Activated naive CD4-positive, alpha-beta T cell treated with anti-CD3 and anti-CD28 coated beads, Interleukin-2, amount 10 ng/mL, durations not matched to agents 7 days and 5 days (primary cell): ENCODE measurements at regions not wholly inside any gene's neighbourhood (a gene's known extent, or its start where the extent isn't known, plus 50 kb on each side); places are given as distances from the start of the nearest gene placed in this dataset.

ENCODE experiments used
- CTCF ChIA-PET: fragments of 350-600 bp; sonication (Branson Sonifier 250); formaldehyde crosslinking; loops from one replicate; lab custom pipeline; 2021; ENCODE audit warnings: antibody characterized with exemption; lab: Charles Lee
- DNase-seq: peaks from one replicate; pipeline ENCODE4 v3.0.0-alpha.2; 2020
- H3K27ac Mint-ChIP-seq: one replicate; pipeline ENCODE4 v1.8.0; 2021; ENCODE audit warnings: mild to moderate bottlenecking, moderate library complexity, mixed read lengths
- H3K27me3 Mint-ChIP-seq: one replicate; pipeline ENCODE4 v1.8.0; 2021; ENCODE audit warnings: mild to moderate bottlenecking, mixed read lengths
- H3K36me3 Mint-ChIP-seq: one replicate; pipeline ENCODE4 v1.8.0; 2021; ENCODE audit warnings: mixed read lengths
- H3K4me1 Mint-ChIP-seq: one replicate; pipeline ENCODE4 v1.8.0; 2021; ENCODE audit warnings: mixed read lengths
- H3K4me3 Mint-ChIP-seq: one replicate; pipeline ENCODE4 v1.8.0; 2021; ENCODE audit warnings: mild to moderate bottlenecking, moderate library complexity, mixed read lengths
- H3K9me3 Mint-ChIP-seq: one replicate; pipeline ENCODE4 v1.8.0; 2021; ENCODE audit warnings: mixed read lengths

DNA sequence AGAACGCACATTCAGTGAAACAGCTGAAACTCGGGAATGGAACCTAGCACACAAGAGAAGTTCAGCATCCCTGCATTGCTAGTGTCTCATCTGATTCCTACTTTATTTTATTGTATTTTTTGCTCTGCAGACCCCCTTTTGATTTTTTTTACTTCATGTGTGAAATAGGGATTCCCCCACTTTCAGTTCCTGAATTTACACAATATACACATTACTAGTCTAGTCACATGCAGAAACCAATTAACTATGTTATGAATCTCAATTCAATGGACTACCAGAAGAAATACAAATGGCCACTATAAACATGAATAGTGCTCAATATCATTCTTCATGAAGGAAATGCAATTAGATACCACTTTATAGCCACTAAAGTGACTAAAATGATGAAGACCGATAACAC lies 386.1 kb upstream of the COBL start:
- Mint-ChIP-seq H3K27ac (no peak overlapping the region), H3K4me1 (no peaks in the 10 kb centered on the region), H3K9me3 (peaks cover 4% of the 10 kb centered on the region), H3K4me3 (no peak overlapping the region), H3K36me3 (no peaks in the 10 kb centered on the region), H3K27me3 (no peaks in the 10 kb centered on the region)
- CTCF ChIA-PET, result no interaction called here
- DNase-seq, result no peak

DNA sequence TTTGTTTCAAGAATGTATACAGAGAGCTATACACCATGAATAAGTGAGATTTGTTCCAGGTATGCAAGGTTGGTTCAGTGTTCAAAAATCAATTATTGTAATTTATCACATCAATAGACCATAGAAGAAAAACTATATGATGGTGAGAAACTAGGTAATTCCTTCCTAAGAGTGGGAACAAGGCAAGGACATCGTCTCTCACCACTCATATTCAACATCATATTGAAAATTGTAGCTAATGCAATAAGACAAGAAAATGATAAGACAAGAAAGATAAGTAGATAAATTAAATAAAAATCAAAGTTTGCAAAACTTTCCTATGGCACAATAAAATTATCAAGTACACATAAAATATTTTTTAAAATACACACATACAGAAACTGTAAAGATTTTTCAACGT lies 385.3 kb upstream of the COBL start:
- no peak for DNase-seq
- Mint-ChIP-seq H3K27ac (no peak overlapping the region), H3K9me3 (peaks cover 4% of the 10 kb centered on the region), H3K27me3 (no peaks in the 10 kb centered on the region), H3K4me1 (no peaks in the 10 kb centered on the region), H3K4me3 (no peak overlapping the region), H3K36me3 (no peaks in the 10 kb centered on the region)
- CTCF ChIA-PET, result no interaction called here

DNA sequence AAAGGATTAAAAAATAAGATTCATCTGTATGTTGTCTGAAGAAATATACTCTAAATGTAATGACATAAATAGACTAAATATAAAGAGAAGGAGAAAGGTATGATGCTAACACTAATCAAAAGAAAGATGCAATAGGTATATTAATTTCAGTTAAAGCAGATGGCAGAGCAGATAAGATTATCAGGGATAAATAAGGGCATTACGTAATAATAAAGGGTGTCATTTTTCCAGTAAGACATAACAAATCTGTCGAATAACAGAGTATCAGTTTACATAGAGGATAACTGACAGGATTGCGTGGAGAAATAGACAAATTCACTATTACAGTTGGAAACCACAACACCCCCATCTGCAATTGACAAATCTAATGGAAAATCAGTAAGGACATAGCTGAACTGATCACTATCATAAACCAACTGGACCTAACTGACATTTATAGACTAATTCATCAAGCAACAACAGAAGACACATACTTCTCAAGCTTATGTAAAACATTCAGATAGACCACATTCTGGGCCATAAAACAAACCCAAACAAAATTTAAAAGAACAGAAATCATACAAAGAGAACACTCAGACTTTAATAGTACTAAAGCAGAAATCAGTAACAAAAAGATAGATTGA lies 384.1 kb upstream of the COBL start:
- Mint-ChIP-seq H3K27me3 (no peaks in the 10 kb centered on the region), H3K27ac (no peak overlapping the region), H3K36me3 (no peaks in the 10 kb centered on the region), H3K4me3 (no peak overlapping the region), H3K9me3 (peaks cover 4% of the 10 kb centered on the region), H3K4me1 (no peaks in the 10 kb centered on the region)
- CTCF ChIA-PET, result no interaction called here
- DNase-seq, result no peak

DNA sequence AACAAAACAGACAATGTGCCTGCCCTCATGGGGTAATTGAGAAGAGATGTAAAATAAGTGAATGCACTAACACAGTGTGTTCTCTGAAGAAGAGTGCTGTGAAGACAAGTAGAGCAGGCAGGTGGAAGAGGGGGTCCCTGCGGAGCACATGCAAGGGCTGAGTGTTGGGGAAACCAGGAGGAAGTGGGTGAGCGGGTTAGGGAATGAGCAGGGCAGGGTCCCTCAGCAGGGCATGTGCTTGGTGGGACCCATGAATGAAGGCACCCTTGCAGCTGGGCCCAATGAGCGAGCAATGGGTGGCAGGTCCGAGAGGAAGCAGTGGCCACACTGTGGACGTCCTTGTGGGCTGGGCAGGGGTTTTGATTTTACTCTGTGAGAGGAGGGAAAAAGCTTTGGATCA lies 376.6 kb upstream of the COBL start:
- Mint-ChIP-seq H3K27ac (no peak overlapping the region), H3K9me3 (peaks cover 6% of the 10 kb centered on the region), H3K4me1 (no peaks in the 10 kb centered on the region), H3K36me3 (no peaks in the 10 kb centered on the region), H3K27me3 (no peaks in the 10 kb centered on the region), H3K4me3 (no peak overlapping the region)
- no peak for DNase-seq
- CTCF ChIA-PET, result no interaction called here

DNA sequence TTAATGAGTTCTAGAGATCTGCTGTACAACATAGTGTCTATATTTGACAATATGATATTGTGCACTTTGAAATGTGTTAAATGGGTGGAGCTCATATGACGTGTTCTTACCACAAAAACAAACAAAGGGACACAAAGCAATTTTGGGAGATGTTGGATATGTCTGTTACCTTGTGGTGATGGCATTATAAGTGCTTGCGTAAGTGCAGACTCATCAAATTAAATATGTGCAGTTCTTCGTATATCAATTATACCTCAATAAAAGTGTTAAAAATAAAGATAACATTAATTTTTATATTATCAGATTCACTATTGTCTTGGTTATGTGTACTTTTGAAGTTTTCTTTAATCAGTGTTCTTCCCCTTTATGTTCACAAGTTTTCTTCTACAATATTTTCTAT lies 372.9 kb upstream of the COBL start:
- no peak overlapping the region for H3K4me3 Mint-ChIP-seq

DNA sequence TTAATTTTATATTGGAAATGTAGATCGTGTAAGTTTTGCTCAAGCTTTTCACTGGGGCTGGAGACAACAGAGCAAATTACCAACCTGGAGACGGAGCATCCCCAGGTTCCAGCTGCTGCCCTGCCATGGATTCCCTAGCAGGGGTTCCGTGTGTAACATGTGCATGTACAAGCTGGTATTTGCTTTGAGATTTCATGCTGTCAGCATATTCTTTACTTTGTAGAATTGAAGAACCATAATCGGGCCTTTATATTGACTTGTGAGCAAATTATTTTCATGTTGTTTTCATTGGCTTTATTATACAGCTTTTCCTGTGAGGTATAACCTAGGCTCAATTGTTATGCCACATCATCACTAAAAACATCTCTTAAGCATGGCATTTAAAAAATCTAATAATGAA lies 369.2 kb upstream of the COBL start:
- CTCF ChIA-PET, result no interaction called here
- no peaks in the 10 kb centered on the region for H3K27me3 Mint-ChIP-seq
- no peaks in the 10 kb centered on the region for H3K36me3 Mint-ChIP-seq
- H3K4me1 Mint-ChIP-seq, result no peaks in the 10 kb centered on the region
- no peak for DNase-seq
- H3K27ac Mint-ChIP-seq, result no peak overlapping the region
- H3K9me3 Mint-ChIP-seq, result peaks cover 14% of the 10 kb centered on the region
- H3K4me3 Mint-ChIP-seq, result no peak overlapping the region

More for the DNA sequence above, 372.9 kb upstream of the COBL start:
- no peak overlapping the region for H3K27ac Mint-ChIP-seq
- H3K36me3 Mint-ChIP-seq, result no peaks in the 10 kb centered on the region
- H3K4me1 Mint-ChIP-seq, result no peaks in the 10 kb centered on the region
- peaks cover 9% of the 10 kb centered on the region for H3K9me3 Mint-ChIP-seq
- CTCF ChIA-PET, result interaction anchor here (0.6 kb wide), 1 partner anchor 52 kb away, joined by 3 read pairs; no protein-coding TSS in a partner anchor
- DNase-seq, result no peak
- no peaks in the 10 kb centered on the region for H3K27me3 Mint-ChIP-seq

DNA sequence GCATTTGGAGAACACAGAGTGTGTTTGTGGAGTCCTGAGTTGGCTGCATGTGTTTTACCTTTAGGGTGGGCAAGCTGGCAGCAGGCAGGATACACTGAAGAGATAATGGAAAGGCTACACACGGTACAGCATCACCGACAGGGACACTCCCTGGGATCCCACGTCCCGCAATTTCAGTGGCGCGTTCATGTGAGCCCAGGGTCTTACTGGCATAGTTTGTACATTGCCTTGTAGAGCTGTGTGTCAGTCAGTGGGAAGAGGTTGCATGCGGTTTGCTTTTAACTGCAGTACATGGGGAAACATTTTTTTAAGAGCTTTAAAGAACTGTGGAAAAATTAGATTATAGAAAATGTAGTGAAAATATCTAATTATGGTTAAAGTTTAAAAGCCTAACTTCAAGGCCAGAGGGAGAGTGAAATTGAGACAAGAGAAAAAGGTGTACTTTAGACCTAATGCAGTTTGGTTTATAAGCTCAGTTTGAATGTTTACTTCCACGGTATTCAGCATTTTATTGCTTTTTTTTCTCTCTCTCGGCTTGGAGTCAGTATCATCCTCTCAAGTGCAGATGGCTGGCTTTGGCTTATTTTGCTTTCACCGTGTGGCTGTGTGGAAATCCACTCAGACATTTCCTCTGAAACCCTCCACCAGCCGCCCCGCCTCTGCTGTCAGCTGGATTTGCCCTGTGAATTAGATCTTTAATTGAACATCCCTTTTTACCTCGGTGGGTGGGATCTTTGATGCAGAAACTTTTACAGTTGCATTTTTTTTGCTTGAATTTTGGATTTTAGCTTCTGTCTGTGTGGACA lies 364.2 kb upstream of the COBL start:
- Mint-ChIP-seq H3K4me3 (no peak overlapping the region), H3K36me3 (no peaks in the 10 kb centered on the region), H3K4me1 (no peaks in the 10 kb centered on the region), H3K27me3 (no peaks in the 10 kb centered on the region), H3K9me3 (peaks cover 12% of the 10 kb centered on the region), H3K27ac (no peak overlapping the region)
- CTCF ChIA-PET, result no interaction called here
- no peak for DNase-seq

DNA sequence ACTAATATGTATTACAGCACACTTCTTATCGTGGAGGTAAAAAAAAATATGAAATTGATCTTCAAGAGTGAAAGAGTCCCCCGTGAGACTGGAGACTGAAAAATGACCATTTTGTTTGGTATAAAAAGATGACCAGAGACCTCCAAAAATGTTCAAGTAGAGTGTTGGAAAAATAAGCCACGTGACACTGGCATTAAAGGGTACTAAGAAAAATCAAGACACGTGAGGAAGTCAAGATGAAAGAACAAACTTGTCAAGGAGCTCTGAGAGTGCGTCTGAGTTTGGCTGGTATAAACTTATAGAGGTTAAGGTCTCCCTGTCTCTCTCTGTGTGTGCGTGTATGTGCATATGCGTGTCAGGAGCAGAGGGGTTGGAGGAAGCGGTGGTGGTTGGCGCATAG lies 362.7 kb upstream of the COBL start:
- Mint-ChIP-seq H3K27ac (no peak overlapping the region), H3K4me3 (no peak overlapping the region), H3K9me3 (peaks cover 15% of the 10 kb centered on the region), H3K4me1 (no peaks in the 10 kb centered on the region), H3K36me3 (no peaks in the 10 kb centered on the region), H3K27me3 (no peaks in the 10 kb centered on the region)
- CTCF ChIA-PET, result no interaction called here
- DNase-seq, result no peak

DNA sequence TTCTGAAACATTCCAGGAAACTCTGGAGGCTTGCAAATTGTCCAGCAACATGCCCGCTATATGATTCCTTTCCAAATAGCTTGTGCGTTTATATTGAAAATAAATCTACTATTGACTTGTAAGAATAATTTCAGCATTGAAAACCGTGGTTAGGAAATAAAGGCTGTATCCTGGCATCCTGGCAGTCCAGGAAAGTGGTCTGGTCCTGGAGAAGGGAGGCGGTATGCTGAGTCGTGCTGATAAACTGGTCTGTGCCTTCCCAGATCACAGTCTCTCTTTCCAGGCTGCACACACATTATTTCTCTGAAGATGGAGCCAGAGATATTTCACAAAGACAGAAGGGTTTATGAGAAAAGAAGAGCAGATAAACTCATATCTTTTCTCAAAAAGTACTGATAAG lies 350.1 kb upstream of the COBL start:
- CTCF ChIA-PET, result no interaction called here
- no peaks in the 10 kb centered on the region for H3K36me3 Mint-ChIP-seq
- H3K9me3 Mint-ChIP-seq, result peaks cover 1% of the 10 kb centered on the region
- no peak overlapping the region for H3K27ac Mint-ChIP-seq
- no peak overlapping the region for H3K4me3 Mint-ChIP-seq
- H3K4me1 Mint-ChIP-seq, result no peaks in the 10 kb centered on the region
- H3K27me3 Mint-ChIP-seq, result no peaks in the 10 kb centered on the region
- DNase-seq, result no peak

DNA sequence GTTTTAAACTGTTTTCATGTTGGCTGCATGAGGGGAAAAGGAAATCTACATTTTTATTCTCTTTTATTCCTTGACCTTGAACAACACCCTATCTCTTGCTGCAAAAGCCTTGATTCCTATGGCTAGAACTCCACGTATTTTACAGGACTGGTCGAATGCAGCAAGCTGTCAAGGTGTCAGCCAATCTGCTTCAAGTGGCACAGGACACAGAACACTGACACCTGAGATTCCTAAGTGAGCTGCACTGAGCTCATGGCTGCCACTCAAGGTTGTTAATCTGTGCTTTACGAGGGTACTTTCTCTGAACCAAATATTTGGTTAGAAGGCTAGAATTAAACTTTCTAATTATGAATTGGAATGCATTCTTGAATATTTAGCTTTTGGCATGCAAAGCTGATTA lies 349.7 kb upstream of the COBL start:
- Mint-ChIP-seq H3K9me3 (no peaks in the 10 kb centered on the region), H3K27me3 (no peaks in the 10 kb centered on the region), H3K36me3 (no peaks in the 10 kb centered on the region), H3K4me3 (no peak overlapping the region), H3K27ac (no peak overlapping the region), H3K4me1 (no peaks in the 10 kb centered on the region)
- DNase-seq, result no peak
- CTCF ChIA-PET, result no interaction called here

DNA sequence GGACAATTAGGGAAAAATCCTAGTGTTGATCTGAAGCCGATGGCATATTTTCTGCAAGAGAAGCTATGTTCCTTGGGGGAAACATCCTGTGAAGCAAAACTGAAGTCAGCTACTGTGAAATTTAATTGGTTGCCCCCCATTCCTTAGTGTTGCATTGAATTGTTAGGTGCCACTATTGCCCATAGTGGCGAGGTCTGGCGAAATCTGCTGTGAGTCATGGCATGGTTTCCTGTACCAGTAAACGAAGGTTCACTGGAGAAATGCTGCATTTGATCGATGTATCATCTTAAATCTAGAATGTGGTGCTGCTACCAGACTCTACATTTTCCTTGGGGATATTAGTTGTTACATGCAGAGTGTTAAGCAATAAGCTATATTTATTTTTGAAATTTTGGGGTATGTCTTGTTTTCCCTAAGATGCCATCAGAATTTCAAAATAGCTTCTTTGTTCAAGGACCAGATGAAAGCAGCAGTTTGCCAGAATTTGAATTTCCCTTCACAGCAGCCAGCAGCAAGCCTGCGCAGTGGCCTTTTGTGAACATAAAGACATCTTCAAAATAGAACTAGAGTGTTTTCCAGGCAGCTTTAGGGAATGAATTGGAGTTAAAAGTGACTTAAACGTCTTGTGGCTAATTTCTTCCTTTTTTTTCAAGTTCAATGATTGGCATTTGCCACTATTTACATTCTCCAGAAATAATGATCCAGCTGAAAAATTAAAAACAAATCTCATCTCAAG lies 348.6 kb upstream of the COBL start:
- DNase-seq, result no peak
- peaks cover 7% of the 10 kb centered on the region for H3K9me3 Mint-ChIP-seq
- CTCF ChIA-PET, result no interaction called here
- H3K27ac Mint-ChIP-seq, result no peak overlapping the region
- no peaks in the 10 kb centered on the region for H3K27me3 Mint-ChIP-seq
- no peaks in the 10 kb centered on the region for H3K36me3 Mint-ChIP-seq
- H3K4me1 Mint-ChIP-seq, result no peaks in the 10 kb centered on the region
- no peak overlapping the region for H3K4me3 Mint-ChIP-seq

DNA sequence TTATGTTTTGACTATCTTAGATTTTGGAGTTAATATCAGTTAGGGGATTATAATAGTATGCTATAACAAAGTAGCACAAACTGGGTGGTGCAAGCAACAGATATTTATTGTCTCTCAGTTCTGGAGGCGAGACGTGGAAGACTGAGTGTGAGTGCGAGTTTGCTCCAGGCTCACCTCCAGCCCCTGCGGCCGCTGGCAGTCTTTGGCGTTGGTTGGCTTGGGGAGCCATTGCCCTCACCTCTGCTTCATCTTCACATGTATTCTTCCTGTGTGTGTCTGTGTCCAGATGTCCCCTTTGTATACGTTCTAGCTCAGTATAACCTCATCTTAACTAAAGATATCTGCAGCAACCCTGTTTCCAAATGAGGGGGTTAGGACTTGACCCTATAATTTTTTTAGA lies 343.9 kb upstream of the COBL start:
- H3K4me3 Mint-ChIP-seq, result no peak overlapping the region
- no peak for DNase-seq
- H3K36me3 Mint-ChIP-seq, result no peaks in the 10 kb centered on the region
- H3K9me3 Mint-ChIP-seq, result peaks cover 9% of the 10 kb centered on the region
- no peaks in the 10 kb centered on the region for H3K27me3 Mint-ChIP-seq
- CTCF ChIA-PET, result no interaction called here
- H3K4me1 Mint-ChIP-seq, result no peaks in the 10 kb centered on the region
- H3K27ac Mint-ChIP-seq, result no peak overlapping the region

DNA sequence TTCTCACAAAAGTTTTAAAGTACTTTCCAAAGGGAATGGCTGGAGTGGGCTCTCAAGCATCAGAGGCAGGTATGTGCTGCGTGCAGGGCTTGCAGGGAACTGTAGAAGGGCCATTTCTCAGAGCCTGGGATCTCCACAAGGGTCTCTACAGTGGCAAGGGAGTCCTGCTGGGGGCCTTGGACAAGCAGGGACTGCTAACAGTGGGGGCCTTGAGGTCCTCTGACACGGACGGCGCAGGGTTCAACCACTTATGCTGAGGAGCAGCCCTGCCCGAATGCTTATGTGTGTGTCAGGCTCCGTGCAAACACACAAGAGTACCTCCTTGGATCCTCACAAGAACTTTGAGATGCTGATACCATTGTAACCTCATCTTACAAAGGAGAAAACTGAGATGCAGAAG lies 342.1 kb upstream of the COBL start:
- no peak overlapping the region for H3K4me3 Mint-ChIP-seq
- no peak for DNase-seq
- CTCF ChIA-PET, result no interaction called here
- no peak overlapping the region for H3K27ac Mint-ChIP-seq
- H3K4me1 Mint-ChIP-seq, result no peaks in the 10 kb centered on the region
- H3K36me3 Mint-ChIP-seq, result no peaks in the 10 kb centered on the region
- H3K9me3 Mint-ChIP-seq, result peaks cover 13% of the 10 kb centered on the region
- H3K27me3 Mint-ChIP-seq, result no peaks in the 10 kb centered on the region

DNA sequence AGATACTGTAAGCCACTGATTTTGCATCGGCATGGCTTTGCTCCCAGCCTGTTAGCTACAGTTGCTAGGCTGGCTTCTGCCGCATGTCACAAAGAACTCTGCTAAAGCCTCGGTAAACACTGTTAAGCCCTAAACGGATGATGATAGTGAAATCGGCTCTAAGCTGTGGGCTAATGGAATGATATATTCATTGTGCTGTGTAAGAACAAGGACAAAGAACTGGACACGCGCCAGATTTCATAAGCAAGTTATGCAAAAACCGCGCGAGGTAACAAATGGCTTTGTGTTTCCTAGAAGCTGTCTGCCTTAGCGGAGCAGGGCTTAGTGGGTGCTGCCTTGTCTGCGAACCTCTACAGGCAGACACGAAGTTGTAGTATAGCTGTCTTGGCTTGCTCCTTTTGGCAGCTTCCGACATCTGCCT lies 331.3 kb upstream of the COBL start:
- Mint-ChIP-seq H3K27me3 (no peaks in the 10 kb centered on the region), H3K9me3 (peaks cover 14% of the 10 kb centered on the region), H3K4me1 (no peaks in the 10 kb centered on the region), H3K4me3 (no peak overlapping the region), H3K36me3 (no peaks in the 10 kb centered on the region), H3K27ac (no peak overlapping the region)
- CTCF ChIA-PET, result no interaction called here
- DNase-seq, result no peak

DNA sequence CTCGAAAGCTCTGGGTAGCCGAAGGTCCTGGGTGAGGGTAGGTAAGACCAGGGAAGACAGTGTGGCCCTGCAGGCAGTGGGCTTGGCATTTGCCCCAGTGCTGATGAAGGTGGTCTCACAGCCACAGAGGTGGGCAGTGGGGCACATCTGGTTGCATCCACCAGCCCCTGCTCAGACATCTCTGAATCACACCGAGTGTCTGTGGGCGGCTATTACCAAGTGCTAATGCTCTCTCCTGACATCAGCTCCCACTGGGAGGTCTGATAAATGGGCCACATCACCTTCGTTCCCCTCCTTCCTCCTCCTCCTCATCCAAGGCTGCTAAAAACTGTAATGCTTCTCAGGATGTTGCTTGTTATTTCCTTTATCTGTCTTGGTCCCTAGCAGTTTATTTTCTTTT lies 330.9 kb upstream of the COBL start:
- Mint-ChIP-seq H3K27ac (no peak overlapping the region), H3K4me1 (no peaks in the 10 kb centered on the region), H3K27me3 (no peaks in the 10 kb centered on the region), H3K9me3 (peaks cover 14% of the 10 kb centered on the region), H3K36me3 (no peaks in the 10 kb centered on the region), H3K4me3 (no peak overlapping the region)
- CTCF ChIA-PET, result no interaction called here
- no peak for DNase-seq
